Ishikawa (cell line): ENCODE measurements at regions not wholly inside any gene's neighbourhood (a gene's known extent, or its start where the extent isn't known, plus 50 kb on each side); places are given as distances from the start of the nearest gene placed in this dataset.

Experiments
- CEBPB ChIP-seq: IDR thresholded peaks from 2 replicates; pipeline ENCODE4 v1.6.1; 2012
- CREB1 ChIP-seq: IDR thresholded peaks from 2 replicates; pipeline ENCODE4 v1.6.1; 2012; ENCODE audit warnings: low read depth
- EGR1 ChIP-seq: IDR thresholded peaks from 2 replicates; pipeline ENCODE4 v1.6.1; 2012
- EP300 ChIP-seq: IDR thresholded peaks from 2 replicates; pipeline ENCODE4 v1.6.1; 2012; ENCODE audit warnings: borderline replicate concordance
- FOXM1 ChIP-seq: IDR thresholded peaks from 2 replicates; pipeline ENCODE4 v1.6.1; 2012; ENCODE audit warnings: low read depth, borderline replicate concordance
- NFIC ChIP-seq: IDR thresholded peaks from 2 replicates; pipeline ENCODE4 v1.6.1; 2012
- RAD21 ChIP-seq: IDR thresholded peaks from 2 replicates; pipeline ENCODE4 v1.6.1; 2012; ENCODE audit warnings: low read depth
- TAF1 ChIP-seq: IDR thresholded peaks from 2 replicates; pipeline ENCODE4 v1.6.1; 2012; ENCODE audit warnings: low read depth, mild to moderate bottlenecking
- TCF12 ChIP-seq: IDR thresholded peaks from 2 replicates; pipeline ENCODE4 v1.6.1; 2012; ENCODE audit warnings: low read depth
- TEAD4 ChIP-seq: IDR thresholded peaks from 2 replicates; pipeline ENCODE4 v1.6.1; 2012
- YY1 ChIP-seq: IDR thresholded peaks from 2 replicates; pipeline ENCODE4 v1.6.1; 2012; ENCODE audit warnings: low read depth
- ZBTB7A ChIP-seq: IDR thresholded peaks from 2 replicates; pipeline ENCODE4 v1.6.1; 2012; ENCODE audit warnings: low read depth
- TF ChIP-seq, protein P1 (sequence below): IDR thresholded peaks from 2 replicates; pipeline ENCODE4 v1.6.1; 2012
- TF ChIP-seq, protein P2 (sequence below): IDR thresholded peaks from 2 replicates; pipeline ENCODE4 v1.6.1; 2012; ENCODE audit warnings: low read depth, mild to moderate bottlenecking
- TF ChIP-seq, protein P3 (sequence below): IDR thresholded peaks from 2 replicates; pipeline ENCODE4 v1.6.1; 2012

DNA sequence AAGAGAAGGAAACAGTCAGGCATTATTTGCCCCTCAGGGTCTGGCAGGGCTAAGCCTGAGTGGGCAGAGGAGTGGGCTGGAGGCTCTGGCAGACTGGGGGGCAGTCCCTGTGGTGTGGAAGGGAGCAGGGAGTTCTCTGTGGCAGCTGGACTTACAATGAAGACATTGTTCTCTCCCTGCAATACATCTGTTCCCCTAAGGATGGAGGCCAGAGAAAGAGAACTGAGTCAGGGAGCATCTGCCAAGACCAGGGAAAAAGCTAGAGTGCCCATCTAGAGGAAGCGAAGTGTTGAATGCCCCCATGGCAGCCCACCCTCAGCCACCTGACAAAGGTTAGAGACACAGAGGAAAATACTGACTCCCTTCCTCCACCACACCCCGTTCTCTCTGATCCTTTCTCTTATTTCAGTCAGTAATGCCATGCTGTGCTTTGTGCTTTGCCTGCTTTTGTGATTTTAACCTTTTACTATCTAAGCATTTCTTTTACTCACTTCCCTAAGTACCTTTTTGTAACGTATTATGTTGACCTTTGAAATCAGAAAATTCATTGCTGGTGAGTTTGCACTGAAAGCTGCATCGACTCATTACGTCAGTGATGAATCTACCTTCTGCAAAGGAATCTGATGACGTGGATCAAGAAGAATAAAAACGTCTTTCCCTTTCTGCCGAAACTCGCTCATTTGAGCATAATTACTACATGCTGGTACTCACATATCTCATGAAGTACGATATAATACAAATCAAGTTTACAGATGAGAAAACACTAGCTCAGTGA, 76.0 kb downstream of the ACTL7B start:
- TF ChIP-seq, protein P1, sequence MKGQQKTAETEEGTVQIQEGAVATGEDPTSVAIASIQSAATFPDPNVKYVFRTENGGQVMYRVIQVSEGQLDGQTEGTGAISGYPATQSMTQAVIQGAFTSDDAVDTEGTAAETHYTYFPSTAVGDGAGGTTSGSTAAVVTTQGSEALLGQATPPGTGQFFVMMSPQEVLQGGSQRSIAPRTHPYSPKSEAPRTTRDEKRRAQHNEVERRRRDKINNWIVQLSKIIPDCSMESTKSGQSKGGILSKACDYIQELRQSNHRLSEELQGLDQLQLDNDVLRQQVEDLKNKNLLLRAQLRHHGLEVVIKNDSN, result no peak
- TF ChIP-seq TEAD4 (no peak), TCF12 (no peak), NFIC (no peak), YY1 (no peak), EP300 (no peak), ZBTB7A (no peak), CEBPB (no peak), FOXM1 (no peak), TAF1 (no peak), CREB1 (no peak), EGR1 (no peak), RAD21 (no peak)
- TF ChIP-seq, protein P2, sequence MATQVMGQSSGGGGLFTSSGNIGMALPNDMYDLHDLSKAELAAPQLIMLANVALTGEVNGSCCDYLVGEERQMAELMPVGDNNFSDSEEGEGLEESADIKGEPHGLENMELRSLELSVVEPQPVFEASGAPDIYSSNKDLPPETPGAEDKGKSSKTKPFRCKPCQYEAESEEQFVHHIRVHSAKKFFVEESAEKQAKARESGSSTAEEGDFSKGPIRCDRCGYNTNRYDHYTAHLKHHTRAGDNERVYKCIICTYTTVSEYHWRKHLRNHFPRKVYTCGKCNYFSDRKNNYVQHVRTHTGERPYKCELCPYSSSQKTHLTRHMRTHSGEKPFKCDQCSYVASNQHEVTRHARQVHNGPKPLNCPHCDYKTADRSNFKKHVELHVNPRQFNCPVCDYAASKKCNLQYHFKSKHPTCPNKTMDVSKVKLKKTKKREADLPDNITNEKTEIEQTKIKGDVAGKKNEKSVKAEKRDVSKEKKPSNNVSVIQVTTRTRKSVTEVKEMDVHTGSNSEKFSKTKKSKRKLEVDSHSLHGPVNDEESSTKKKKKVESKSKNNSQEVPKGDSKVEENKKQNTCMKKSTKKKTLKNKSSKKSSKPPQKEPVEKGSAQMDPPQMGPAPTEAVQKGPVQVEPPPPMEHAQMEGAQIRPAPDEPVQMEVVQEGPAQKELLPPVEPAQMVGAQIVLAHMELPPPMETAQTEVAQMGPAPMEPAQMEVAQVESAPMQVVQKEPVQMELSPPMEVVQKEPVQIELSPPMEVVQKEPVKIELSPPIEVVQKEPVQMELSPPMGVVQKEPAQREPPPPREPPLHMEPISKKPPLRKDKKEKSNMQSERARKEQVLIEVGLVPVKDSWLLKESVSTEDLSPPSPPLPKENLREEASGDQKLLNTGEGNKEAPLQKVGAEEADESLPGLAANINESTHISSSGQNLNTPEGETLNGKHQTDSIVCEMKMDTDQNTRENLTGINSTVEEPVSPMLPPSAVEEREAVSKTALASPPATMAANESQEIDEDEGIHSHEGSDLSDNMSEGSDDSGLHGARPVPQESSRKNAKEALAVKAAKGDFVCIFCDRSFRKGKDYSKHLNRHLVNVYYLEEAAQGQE, result no peak
- TF ChIP-seq, protein P3, sequence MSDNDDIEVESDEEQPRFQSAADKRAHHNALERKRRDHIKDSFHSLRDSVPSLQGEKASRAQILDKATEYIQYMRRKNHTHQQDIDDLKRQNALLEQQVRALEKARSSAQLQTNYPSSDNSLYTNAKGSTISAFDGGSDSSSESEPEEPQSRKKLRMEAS, result no peak

DNA sequence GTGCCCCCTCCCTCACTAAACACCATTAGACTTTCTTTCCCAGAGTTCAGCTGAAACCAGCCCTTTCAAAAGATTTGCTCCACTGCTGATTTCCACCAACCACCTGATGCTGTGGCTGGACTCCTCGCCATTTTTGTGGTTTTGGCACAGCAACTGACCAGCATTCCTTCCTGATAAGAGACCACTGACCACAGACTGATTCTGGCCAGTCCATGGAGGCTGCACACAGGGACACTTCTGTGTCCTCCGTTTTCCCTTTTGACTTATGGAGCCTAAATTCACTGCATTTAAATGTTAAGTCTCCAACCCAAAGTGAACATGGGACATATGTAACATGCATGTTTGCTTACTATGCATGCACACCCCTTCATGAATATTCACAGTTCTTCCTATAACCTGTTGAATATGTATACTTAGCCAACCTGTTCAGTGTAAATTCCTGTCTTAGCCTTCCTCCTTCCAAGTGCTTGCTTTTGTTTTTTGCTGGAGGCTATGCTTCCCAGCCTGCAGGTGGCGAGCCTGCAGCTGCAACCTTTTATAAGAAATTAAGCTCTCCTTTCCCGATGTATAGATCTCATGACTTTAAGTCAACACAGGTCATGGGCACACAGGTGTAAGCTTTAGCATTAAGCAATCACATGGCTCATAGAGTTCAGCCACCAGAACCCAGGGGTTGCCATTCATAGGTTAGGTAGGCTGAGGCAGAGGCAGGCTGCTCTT, 78.7 kb downstream of the ACTL7B start:
- TF ChIP-seq EGR1 (no peak), RAD21 (peak; percentile 49)

DNA sequence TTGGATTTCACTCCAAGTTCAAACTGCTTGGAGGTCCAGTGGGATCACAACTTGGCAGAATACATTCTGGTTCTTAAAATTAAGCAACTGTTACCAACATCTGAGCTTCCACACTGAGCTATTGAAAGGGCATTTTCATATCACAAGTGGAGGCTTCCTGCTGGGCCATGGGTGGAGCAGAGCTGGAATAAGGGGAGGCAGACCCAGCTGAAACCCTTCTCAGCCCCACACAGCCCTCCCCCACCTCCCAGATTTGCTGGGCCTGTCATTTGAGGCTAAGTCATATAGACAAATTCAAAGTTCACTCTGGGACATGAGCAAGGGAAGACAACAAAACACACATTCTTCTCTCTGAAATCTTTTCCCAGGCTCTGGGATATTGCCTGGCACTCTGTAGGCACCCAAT, 79.9 kb downstream of the ACTL7B start:
- TF ChIP-seq, protein P1, result no peak
- no peak for TF ChIP-seq TCF12
- TF ChIP-seq YY1, result no peak
- TF ChIP-seq EGR1, result no peak
- TF ChIP-seq, protein P3, result no peak
- TF ChIP-seq NFIC, result no peak
- TF ChIP-seq EP300, result no peak

DNA sequence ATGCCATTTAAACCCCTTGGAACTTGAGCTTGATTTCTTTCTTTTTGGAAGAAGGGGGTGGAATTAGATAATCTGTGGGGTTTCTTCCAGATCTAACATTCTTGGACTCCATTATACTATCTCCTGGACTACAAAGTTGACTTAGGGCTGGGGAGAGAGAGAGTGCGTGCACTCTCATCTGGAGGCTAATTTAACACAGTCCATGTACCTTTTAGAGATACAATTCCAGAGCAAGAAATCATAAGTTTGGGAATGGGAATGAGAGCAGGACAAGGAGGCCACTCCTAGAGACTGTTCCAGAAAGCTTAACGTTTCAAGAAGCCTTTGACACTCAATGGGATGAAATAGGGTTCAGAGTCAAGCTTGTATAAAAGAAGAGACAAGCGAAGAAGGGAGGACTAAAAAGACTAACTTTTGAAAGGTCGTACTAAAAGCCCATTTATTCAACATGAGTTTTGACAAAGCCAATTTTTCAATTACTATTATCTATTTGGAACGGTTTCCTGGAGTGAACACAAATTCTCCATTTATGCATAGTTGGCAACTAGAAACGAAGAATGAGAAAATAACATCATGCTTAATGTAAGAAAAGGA, 83.4 kb downstream of the ACTL7B start:
- TF ChIP-seq FOXM1 (no peak), CEBPB (no peak), NFIC (no peak), TAF1 (no peak), CREB1 (no peak), YY1 (no peak), ZBTB7A (no peak), TEAD4 (no peak), RAD21 (no peak), EGR1 (no peak), TCF12 (no peak)
- TF ChIP-seq, protein P1, result no peak
- TF ChIP-seq, protein P3, result no peak
- TF ChIP-seq, protein P2, result no peak

DNA sequence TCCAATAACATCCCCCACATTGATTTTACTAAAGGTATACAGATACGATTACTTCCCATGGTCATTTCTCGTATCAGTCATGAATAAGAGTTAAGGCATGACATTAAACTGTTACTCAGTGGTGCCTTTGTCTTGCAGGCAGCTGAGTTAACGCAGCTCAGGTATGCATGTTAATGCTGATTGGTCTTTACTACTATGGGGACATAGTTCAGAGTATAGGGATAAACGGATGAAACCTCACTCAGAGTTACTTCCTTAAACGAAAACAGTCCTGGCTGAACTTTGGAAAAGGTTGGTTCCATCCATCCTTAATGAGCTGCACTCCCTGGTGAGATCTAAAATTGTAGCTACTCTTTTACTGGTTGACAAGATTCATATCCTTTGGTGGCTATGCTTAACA, 87.0 kb downstream of the ACTL7B start:
- TF ChIP-seq NFIC, result no peak
- TF ChIP-seq, protein P2, result no peak
- no peak for TF ChIP-seq ZBTB7A
- no peak for TF ChIP-seq TAF1
- TF ChIP-seq, protein P3, result no peak
